SK-N-SH (cell line): ENCODE measurements at regions not wholly inside any gene's neighbourhood (a gene's known extent, or its start where the extent isn't known, plus 50 kb on each side); places are given as distances from the start of the nearest gene placed in this dataset.

Source experiments
- CTCF ChIA-PET: fragments of 300-600, 350-600 bp; formaldehyde crosslinking; extraction: SDS; loops from one replicate; lab custom pipeline; 2021; lab: Yijun Ruan, JAX
- POLR2A ChIA-PET: fragments of 350-600 bp; sonication (Branson Sonifier 250); formaldehyde crosslinking; extraction: SDS; loops from one replicate; lab custom pipeline; 2020; ENCODE audit warnings: antibody characterized with exemption, inconsistent platforms; lab: Yijun Ruan, JAX
- DNase-seq: peaks from one replicate; pipeline ENCODE4 v3.0.0; 2012
- H2AFZ ChIP-seq: fragments of 200-600 bp; sonication (generic); 2 replicates; pipeline ENCODE4 v1.8.1; 2016; ENCODE audit warnings: antibody characterized with exemption, mild to moderate bottlenecking, low read depth
- H3F3A ChIP-seq: fragments of 200-600 bp; sonication (generic); replicated peaks from 2 replicates; pipeline ENCODE3; 2016; ENCODE audit warnings: antibody characterized with exemption, mild to moderate bottlenecking; ENCODE audit not compliant: insufficient read depth
- H3K27ac ChIP-seq, 2 experiments: fragments of 200-500 bp in 1 of 2; fragments of 200-600 bp in 1 of 2; sonication (Bioruptor generic) in 1 of 2; sonication (generic), shearing (Covaris generic) in 1 of 2; 2 replicates each; pipeline versions ENCODE4 v1.5.1 to v1.6.1; 2014 to 2016; ENCODE audit warnings: low read depth in 2 of 2, inconsistent platforms in 1 of 2, low read length in 1 of 2, mild to moderate bottlenecking in 1 of 2, mixed read lengths in 1 of 2
- H3K27me3 ChIP-seq: fragments of 200-600 bp; sonication (generic), shearing (Covaris generic); 2 replicates; pipeline ENCODE4 v1.6.1; 2016; ENCODE audit warnings: mixed run types; ENCODE audit not compliant: insufficient read depth
- H3K36me3 ChIP-seq, 2 experiments: fragments of 200-500 bp in 1 of 2; fragments of 200-600 bp in 1 of 2; sonication (Bioruptor generic) in 1 of 2; sonication (generic) in 1 of 2; replicated peaks in 1 of 2; 2 replicates each; pipeline versions ENCODE3 to v1.5.1; 2014 to 2016; ENCODE audit warnings: low read length in 1 of 2, mild to moderate bottlenecking in 1 of 2; ENCODE audit not compliant: insufficient read depth in 2 of 2, control insufficient read depth in 1 of 2
- H3K4me1 ChIP-seq, 2 experiments: fragments of 200-500 bp in 1 of 2; fragments of 200-600 bp in 1 of 2; sonication (Bioruptor generic) in 1 of 2; sonication (generic), shearing (Covaris generic) in 1 of 2; 2 replicates each; pipeline versions ENCODE4 v1.5.1 to v1.6.1; 2014 to 2016; ENCODE audit warnings: low read depth in 1 of 2, low read length in 1 of 2, mixed run types in 1 of 2; ENCODE audit not compliant: insufficient read depth in 2 of 2, control insufficient read depth in 1 of 2
- H3K4me2 ChIP-seq: fragments of 200-600 bp; sonication (generic), shearing (Covaris generic); 2 replicates; pipeline ENCODE4 v1.6.1; 2017; ENCODE audit warnings: mixed run types
- H3K4me3 ChIP-seq, 2 experiments: fragments of 200-500 bp in 1 of 2; fragments of 200-600 bp in 1 of 2; sonication (Bioruptor generic) in 1 of 2; sonication (generic), shearing (Covaris generic) in 1 of 2; 2 replicates each; pipeline versions ENCODE4 v1.5.1 to v1.8.1; 2014 to 2016; ENCODE audit warnings: low read depth in 2 of 2, inconsistent platforms in 1 of 2, low read length in 1 of 2, mild to moderate bottlenecking in 1 of 2, mixed read lengths in 1 of 2, moderate library complexity in 1 of 2
- H3K79me2 ChIP-seq: fragments of 200-600 bp; sonication (generic); 2 replicates; pipeline ENCODE4 v1.8.1; 2017; ENCODE audit warnings: mild to moderate bottlenecking; ENCODE audit not compliant: insufficient read depth
- H3K9ac ChIP-seq: fragments of 200-600 bp; sonication (generic); 2 replicates; pipeline ENCODE4 v1.6.1; 2017; ENCODE audit warnings: mixed run types
- H3K9me2 ChIP-seq: fragments of 200-600 bp; sonication (generic); 2 replicates; pipeline ENCODE4 v1.6.1; 2017; ENCODE audit warnings: mixed run types
- H3K9me3 ChIP-seq: fragments of 200-600 bp; sonication (generic); 2 replicates; pipeline ENCODE4 v1.6.1; 2017; ENCODE audit warnings: mixed run types, mild to moderate bottlenecking, moderate library complexity
- H4K20me1 ChIP-seq: fragments of 200-600 bp; sonication (generic); 2 replicates; pipeline ENCODE4 v1.6.1; 2017; ENCODE audit warnings: mild to moderate bottlenecking, mixed run types; ENCODE audit not compliant: insufficient read depth
- CHD2 ChIP-seq: fragments of 150-350 bp; IDR thresholded peaks from 2 replicates; pipeline ENCODE4 v1.6.1; 2018; ENCODE audit warnings: low read length; ENCODE audit not compliant: partially characterized antibody
- ELF1 ChIP-seq: IDR thresholded peaks from 2 replicates; pipeline ENCODE4 v1.4.0; 2012
- EP300 ChIP-seq, 2 experiments: IDR thresholded peaks; 2 replicates each; pipeline versions ENCODE4 v1.4.0 to v1.6.1; 2012; ENCODE audit warnings: borderline replicate concordance in 1 of 2, low read depth in 1 of 2, low read length in 1 of 2
- EZH2phosphoT487 ChIP-seq: fragments of 200-600 bp; sonication (generic); IDR thresholded peaks from 2 replicates; pipeline ENCODE4 v1.6.1; 2017; ENCODE audit warnings: low read depth, mixed run types, mild to moderate bottlenecking, antibody characterized with exemption, moderate library complexity, borderline replicate concordance
- FOXJ3 ChIP-seq: sonication (generic); formaldehyde crosslinking; IDR thresholded peaks from 2 replicates; pipeline ENCODE4 v1.5.1; 2020; ENCODE audit warnings: mild to moderate bottlenecking, missing genetic modification reagents
- FOXM1 ChIP-seq: IDR thresholded peaks from 2 replicates; pipeline ENCODE4 v1.4.0; 2012; ENCODE audit warnings: low read depth, mild to moderate bottlenecking
- GATA2 ChIP-seq: sonication (generic); formaldehyde crosslinking; IDR thresholded peaks from 2 replicates; pipeline ENCODE4 v1.5.0; 2020; ENCODE audit warnings: mild to moderate bottlenecking, missing genetic modification reagents
- NFIC ChIP-seq: IDR thresholded peaks from 2 replicates; pipeline ENCODE4 v1.4.0; 2012; ENCODE audit warnings: borderline replicate concordance
- POLR2AphosphoS5 ChIP-seq: IDR thresholded peaks from 2 replicates; pipeline ENCODE4 v1.6.1; 2012; ENCODE audit warnings: low read depth, low read length
- RAD21 ChIP-seq: IDR thresholded peaks from 2 replicates; pipeline ENCODE4 v1.6.1; 2012; ENCODE audit warnings: mild to moderate bottlenecking, low read length
- RCOR1 ChIP-seq: fragments of 150-350 bp; IDR thresholded peaks from 2 replicates; pipeline ENCODE4 v1.6.1; 2017; ENCODE audit warnings: antibody characterized with exemption, low read length
- RFX5 ChIP-seq: IDR thresholded peaks from 2 replicates; pipeline ENCODE4 v1.6.1; 2012; ENCODE audit warnings: mild to moderate bottlenecking, improper control_type of control experiment, low read length
- RXRA ChIP-seq: IDR thresholded peaks from 2 replicates; pipeline ENCODE4 v1.4.0; 2012; ENCODE audit warnings: low read depth, mild to moderate bottlenecking, borderline replicate concordance
- SIN3A ChIP-seq: IDR thresholded peaks from 2 replicates; pipeline ENCODE4 v1.6.1; 2012; ENCODE audit warnings: low read depth, mild to moderate bottlenecking, low read length, moderate library complexity, borderline replicate concordance
- SMC3 ChIP-seq: IDR thresholded peaks from 2 replicates; pipeline ENCODE4 v1.6.1; 2012; ENCODE audit warnings: low read depth, low read length, improper control_type of control experiment
- TAF1 ChIP-seq: IDR thresholded peaks from 2 replicates; pipeline ENCODE4 v1.6.1; 2012; ENCODE audit warnings: low read depth, mild to moderate bottlenecking, low read length, moderate library complexity, borderline replicate concordance
- TCF12 ChIP-seq: IDR thresholded peaks from 2 replicates; pipeline ENCODE4 v1.4.0; 2012
- TEAD4 ChIP-seq: IDR thresholded peaks from 2 replicates; pipeline ENCODE4 v1.4.0; 2012; ENCODE audit warnings: mild to moderate bottlenecking, borderline replicate concordance; ENCODE audit not compliant: insufficient read depth
- YY1 ChIP-seq: IDR thresholded peaks from 2 replicates; pipeline ENCODE4 v1.4.0; 2012; ENCODE audit warnings: low read depth, mild to moderate bottlenecking
- WGBS: methylation state at CpG from one replicate; pipeline ENCODE4 v1.1.6; 2017; ENCODE audit warnings: low lambda C conversion rate; 5-methylcytosine and 5-hydroxymethylcytosine counted together
- TF ChIP-seq, protein P1 (sequence below): fragments of 200-600 bp; sonication (generic); IDR thresholded peaks from 2 replicates; pipeline ENCODE4 v1.6.1; 2017; ENCODE audit warnings: antibody characterized with exemption, mild to moderate bottlenecking, moderate library complexity
- TF ChIP-seq, protein P2 (sequence below): IDR thresholded peaks from 2 replicates; pipeline ENCODE4 v1.4.0; 2012; ENCODE audit warnings: low read depth, borderline replicate concordance
- TF ChIP-seq, protein P3 (sequence below): IDR thresholded peaks from 2 replicates; pipeline ENCODE4 v1.4.0; 2012; ENCODE audit warnings: low read depth
- TF ChIP-seq, protein P4 (sequence below): IDR thresholded peaks from 2 replicates; pipeline ENCODE4; 2012
- TF ChIP-seq, protein P5 (sequence below): fragments of 150-350 bp; IDR thresholded peaks from 2 replicates; pipeline ENCODE4 v1.6.1; 2017; ENCODE audit warnings: antibody characterized with exemption, low read length, low read depth, borderline replicate concordance
- TF ChIP-seq, protein P6 (sequence below): IDR thresholded peaks from 2 replicates; pipeline ENCODE4 v1.6.1; 2012; ENCODE audit warnings: mild to moderate bottlenecking, low read depth, low read length, moderate library complexity

DNA sequence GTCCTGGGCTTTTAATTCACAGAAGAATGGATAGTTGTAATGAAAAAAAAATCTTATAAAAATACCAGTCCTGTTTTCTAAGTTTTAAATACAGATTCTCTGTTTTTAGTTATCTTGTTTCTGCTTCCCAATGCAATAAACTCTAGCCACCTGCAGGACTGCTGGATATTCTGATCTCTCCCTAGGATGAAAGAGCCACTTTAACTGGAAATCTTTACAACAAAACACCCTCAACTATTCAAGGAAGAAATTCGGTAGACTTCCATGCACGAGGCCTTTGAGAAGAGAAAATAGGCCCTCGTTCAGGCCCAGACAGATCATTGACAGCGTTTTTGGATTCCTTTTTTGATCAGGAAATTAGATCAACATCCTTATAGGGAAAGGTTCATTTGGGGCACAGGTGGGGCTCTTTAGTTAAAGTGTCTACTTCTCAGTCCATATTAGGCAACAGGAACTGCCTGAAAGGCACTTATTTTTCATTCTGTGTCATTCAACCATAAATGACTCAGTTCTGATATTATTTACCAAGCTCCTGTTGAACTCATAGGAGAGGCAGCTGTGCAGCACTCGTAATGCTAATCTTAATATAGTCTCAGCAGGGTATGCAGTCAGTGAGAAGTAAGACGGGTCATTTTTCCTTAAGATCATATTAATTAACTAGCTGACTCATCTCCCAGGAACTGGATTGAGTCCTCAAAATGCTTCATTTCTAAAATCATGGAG is 71.1 kb upstream of the ERRFI1 start:
- Histone ChIP-seq H3K4me3 (no peak overlapping the region), H3K9me3 (no peaks in the 10 kb centered on the region), H3K27me3 (no peaks in the 10 kb centered on the region), H3F3A (peaks cover 35% of the 10 kb centered on the region), H3K36me3 (no peaks in the 10 kb centered on the region), H3K9ac (peak overlapping the region; percentile 43; the same call in 1 of the 2 replicates), H3K79me2 (no peaks in the 10 kb centered on the region), H3K27ac (peak overlapping the region; percentile 79 to 94), H4K20me1 (no peaks in the 10 kb centered on the region), H3K9me2 (no peaks in the 10 kb centered on the region), H3K4me2 (peak overlapping the region; percentile 46; the same call in 1 of the 2 replicates), H2AFZ (no peak overlapping the region; the same call in 1 of the 2 replicates), H3K4me1 (peaks cover 0 to 23% of the 10 kb centered on the region in 2 experiments; a peak in 2 of 4 replicates)
- DNase-seq, result no peak
- ChIA-PET POLR2A (no interaction called here), CTCF (no interaction called here)
- WGBS, result 15% methylated on average over 6 of the region's 6 CpGs
- TF ChIP-seq FOXJ3 (CRISPR knock-in tag) (no peak), YY1 (0 out of 2 replicates have a peak, but pooled peaks have one; percentile 30), RAD21 (no peak), RXRA (peak; percentile 63; the same call in 1 of the 2 replicates), EZH2phosphoT487 (no peak), CHD2 (no peak), FOXM1 (peak; percentile 53; the same call in 1 of the 2 replicates), EP300 (IDR thresholded peaks at IDR 0.05; ENCODE audit: borderline replicate concordance in 1 of 2, low read depth in 1 of 2, low read length in 1 of 2) (peak; percentile 47 to 81), NFIC (peak; percentile 54; the same call in 1 of the 2 replicates), ELF1 (no peak), SMC3 (no peak), POLR2AphosphoS5 (no peak; the same call in 1 of the 2 replicates), TAF1 (no peak), TCF12 (peak; percentile 84), RFX5 (no peak), SIN3A (no peak), GATA2 (CRISPR knock-in tag) (no peak), RCOR1 (no peak), TEAD4 (0 out of 2 replicates have a peak, but pooled peaks have one; percentile 11)
- TF ChIP-seq, protein P1, sequence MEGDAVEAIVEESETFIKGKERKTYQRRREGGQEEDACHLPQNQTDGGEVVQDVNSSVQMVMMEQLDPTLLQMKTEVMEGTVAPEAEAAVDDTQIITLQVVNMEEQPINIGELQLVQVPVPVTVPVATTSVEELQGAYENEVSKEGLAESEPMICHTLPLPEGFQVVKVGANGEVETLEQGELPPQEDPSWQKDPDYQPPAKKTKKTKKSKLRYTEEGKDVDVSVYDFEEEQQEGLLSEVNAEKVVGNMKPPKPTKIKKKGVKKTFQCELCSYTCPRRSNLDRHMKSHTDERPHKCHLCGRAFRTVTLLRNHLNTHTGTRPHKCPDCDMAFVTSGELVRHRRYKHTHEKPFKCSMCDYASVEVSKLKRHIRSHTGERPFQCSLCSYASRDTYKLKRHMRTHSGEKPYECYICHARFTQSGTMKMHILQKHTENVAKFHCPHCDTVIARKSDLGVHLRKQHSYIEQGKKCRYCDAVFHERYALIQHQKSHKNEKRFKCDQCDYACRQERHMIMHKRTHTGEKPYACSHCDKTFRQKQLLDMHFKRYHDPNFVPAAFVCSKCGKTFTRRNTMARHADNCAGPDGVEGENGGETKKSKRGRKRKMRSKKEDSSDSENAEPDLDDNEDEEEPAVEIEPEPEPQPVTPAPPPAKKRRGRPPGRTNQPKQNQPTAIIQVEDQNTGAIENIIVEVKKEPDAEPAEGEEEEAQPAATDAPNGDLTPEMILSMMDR, result no peak
- TF ChIP-seq, protein P2, sequence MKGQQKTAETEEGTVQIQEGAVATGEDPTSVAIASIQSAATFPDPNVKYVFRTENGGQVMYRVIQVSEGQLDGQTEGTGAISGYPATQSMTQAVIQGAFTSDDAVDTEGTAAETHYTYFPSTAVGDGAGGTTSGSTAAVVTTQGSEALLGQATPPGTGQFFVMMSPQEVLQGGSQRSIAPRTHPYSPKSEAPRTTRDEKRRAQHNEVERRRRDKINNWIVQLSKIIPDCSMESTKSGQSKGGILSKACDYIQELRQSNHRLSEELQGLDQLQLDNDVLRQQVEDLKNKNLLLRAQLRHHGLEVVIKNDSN, result 0 out of 2 replicates have a peak, but pooled peaks have one; percentile 33
- TF ChIP-seq, protein P3, sequence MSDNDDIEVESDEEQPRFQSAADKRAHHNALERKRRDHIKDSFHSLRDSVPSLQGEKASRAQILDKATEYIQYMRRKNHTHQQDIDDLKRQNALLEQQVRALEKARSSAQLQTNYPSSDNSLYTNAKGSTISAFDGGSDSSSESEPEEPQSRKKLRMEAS, result no peak
- TF ChIP-seq, protein P4, sequence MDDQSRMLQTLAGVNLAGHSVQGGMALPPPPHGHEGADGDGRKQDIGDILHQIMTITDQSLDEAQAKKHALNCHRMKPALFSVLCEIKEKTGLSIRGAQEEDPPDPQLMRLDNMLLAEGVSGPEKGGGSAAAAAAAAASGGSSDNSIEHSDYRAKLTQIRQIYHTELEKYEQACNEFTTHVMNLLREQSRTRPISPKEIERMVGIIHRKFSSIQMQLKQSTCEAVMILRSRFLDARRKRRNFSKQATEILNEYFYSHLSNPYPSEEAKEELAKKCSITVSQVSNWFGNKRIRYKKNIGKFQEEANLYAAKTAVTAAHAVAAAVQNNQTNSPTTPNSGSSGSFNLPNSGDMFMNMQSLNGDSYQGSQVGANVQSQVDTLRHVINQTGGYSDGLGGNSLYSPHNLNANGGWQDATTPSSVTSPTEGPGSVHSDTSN, result peak; percentile 88
- TF ChIP-seq, protein P5, sequence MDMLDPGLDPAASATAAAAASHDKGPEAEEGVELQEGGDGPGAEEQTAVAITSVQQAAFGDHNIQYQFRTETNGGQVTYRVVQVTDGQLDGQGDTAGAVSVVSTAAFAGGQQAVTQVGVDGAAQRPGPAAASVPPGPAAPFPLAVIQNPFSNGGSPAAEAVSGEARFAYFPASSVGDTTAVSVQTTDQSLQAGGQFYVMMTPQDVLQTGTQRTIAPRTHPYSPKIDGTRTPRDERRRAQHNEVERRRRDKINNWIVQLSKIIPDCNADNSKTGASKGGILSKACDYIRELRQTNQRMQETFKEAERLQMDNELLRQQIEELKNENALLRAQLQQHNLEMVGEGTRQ, result no peak
- TF ChIP-seq, protein P6, sequence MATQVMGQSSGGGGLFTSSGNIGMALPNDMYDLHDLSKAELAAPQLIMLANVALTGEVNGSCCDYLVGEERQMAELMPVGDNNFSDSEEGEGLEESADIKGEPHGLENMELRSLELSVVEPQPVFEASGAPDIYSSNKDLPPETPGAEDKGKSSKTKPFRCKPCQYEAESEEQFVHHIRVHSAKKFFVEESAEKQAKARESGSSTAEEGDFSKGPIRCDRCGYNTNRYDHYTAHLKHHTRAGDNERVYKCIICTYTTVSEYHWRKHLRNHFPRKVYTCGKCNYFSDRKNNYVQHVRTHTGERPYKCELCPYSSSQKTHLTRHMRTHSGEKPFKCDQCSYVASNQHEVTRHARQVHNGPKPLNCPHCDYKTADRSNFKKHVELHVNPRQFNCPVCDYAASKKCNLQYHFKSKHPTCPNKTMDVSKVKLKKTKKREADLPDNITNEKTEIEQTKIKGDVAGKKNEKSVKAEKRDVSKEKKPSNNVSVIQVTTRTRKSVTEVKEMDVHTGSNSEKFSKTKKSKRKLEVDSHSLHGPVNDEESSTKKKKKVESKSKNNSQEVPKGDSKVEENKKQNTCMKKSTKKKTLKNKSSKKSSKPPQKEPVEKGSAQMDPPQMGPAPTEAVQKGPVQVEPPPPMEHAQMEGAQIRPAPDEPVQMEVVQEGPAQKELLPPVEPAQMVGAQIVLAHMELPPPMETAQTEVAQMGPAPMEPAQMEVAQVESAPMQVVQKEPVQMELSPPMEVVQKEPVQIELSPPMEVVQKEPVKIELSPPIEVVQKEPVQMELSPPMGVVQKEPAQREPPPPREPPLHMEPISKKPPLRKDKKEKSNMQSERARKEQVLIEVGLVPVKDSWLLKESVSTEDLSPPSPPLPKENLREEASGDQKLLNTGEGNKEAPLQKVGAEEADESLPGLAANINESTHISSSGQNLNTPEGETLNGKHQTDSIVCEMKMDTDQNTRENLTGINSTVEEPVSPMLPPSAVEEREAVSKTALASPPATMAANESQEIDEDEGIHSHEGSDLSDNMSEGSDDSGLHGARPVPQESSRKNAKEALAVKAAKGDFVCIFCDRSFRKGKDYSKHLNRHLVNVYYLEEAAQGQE, result no peak
